ENCODE measurements at regions not wholly inside any gene's neighbourhood (a gene's known extent, or its start where the extent isn't known, plus 50 kb on each side); places are given as distances from the start of the nearest gene placed in this dataset.

GRCh38 chr17:53420035-53420641 is 402.6 kb upstream of the KIF2B start:
- no peak for TF ChIP-seq PPARA (CRISPR knock-in tag; IDR thresholded peaks at IDR 0.05; ENCODE audit: borderline replicate concordance)
- no peak for TF ChIP-seq ISL1 (CRISPR knock-in tag; IDR thresholded peaks at IDR 0.05)
- TF ChIP-seq OSR1 (CRISPR knock-in tag; IDR thresholded peaks at IDR 0.05) = no peak
- TF ChIP-seq ARNTL (CRISPR knock-in tag; IDR thresholded peaks at IDR 0.05; ENCODE audit: borderline replicate concordance, low read depth) = no peak
- ATAC-seq = no peak

GRCh38 chr17:53409588-53409987 is 413.1 kb upstream of the KIF2B start:
- ATAC-seq = no peak
- TF ChIP-seq GLIS3 (CRISPR knock-in tag; IDR thresholded peaks at IDR 0.05) = no peak
- no peak for TF ChIP-seq TOX (CRISPR knock-in tag; IDR thresholded peaks at IDR 0.05; ENCODE audit: borderline replicate concordance)
- no peak for TF ChIP-seq OSR1 (CRISPR knock-in tag; IDR thresholded peaks at IDR 0.05)
- TF ChIP-seq TSHZ2 (CRISPR knock-in tag; IDR thresholded peaks at IDR 0.05) = no peak
- no peak for TF ChIP-seq ZNF565 (CRISPR knock-in tag; conservative IDR thresholded peaks at IDR 0.05; ENCODE audit: low read depth)
- TF ChIP-seq ESRRG (CRISPR knock-in tag; IDR thresholded peaks at IDR 0.05) = no peak
- no peak for TF ChIP-seq ZFP30 (CRISPR knock-in tag; IDR thresholded peaks at IDR 0.05)
- TF ChIP-seq CSRNP3 (CRISPR knock-in tag; IDR thresholded peaks at IDR 0.05) = no peak
- no peak for TF ChIP-seq CSDC2 (CRISPR knock-in tag; IDR thresholded peaks at IDR 0.05)
- no peak for TF ChIP-seq RARB (CRISPR knock-in tag; IDR thresholded peaks at IDR 0.05)
- no peak for TF ChIP-seq ISL1 (CRISPR knock-in tag; IDR thresholded peaks at IDR 0.05)
- TF ChIP-seq SNAI2 (CRISPR knock-in tag; IDR thresholded peaks at IDR 0.05) = no peak
- TF ChIP-seq PATZ1 (CRISPR knock-in tag; IDR thresholded peaks at IDR 0.05; ENCODE audit: borderline replicate concordance) = no peak
- no peak for TF ChIP-seq TCF4 (CRISPR knock-in tag; IDR thresholded peaks at IDR 0.05; ENCODE audit: borderline replicate concordance)
- no peak for TF ChIP-seq ZFP3 (CRISPR knock-in tag; IDR thresholded peaks at IDR 0.05)
- TF ChIP-seq PPARA (CRISPR knock-in tag; IDR thresholded peaks at IDR 0.05; ENCODE audit: borderline replicate concordance) = no peak
- TF ChIP-seq BACH2 (CRISPR knock-in tag; IDR thresholded peaks at IDR 0.05; ENCODE audit: borderline replicate concordance) = no peak

- ATAC-seq = no peak
- TF ChIP-seq ARNTL (CRISPR knock-in tag; IDR thresholded peaks at IDR 0.05; ENCODE audit: borderline replicate concordance, low read depth) = no peak
- TF ChIP-seq ZFP30 (CRISPR knock-in tag; IDR thresholded peaks at IDR 0.05) = no peak
- TF ChIP-seq ZFP3 (CRISPR knock-in tag; IDR thresholded peaks at IDR 0.05) = no peak
- no peak for TF ChIP-seq SNAI2 (CRISPR knock-in tag; IDR thresholded peaks at IDR 0.05)
- TF ChIP-seq ZNF70 (CRISPR knock-in tag; IDR thresholded peaks at IDR 0.05) = no peak
- no peak for TF ChIP-seq ZNF565 (CRISPR knock-in tag; conservative IDR thresholded peaks at IDR 0.05; ENCODE audit: low read depth)
- no peak for TF ChIP-seq ISL1 (CRISPR knock-in tag; IDR thresholded peaks at IDR 0.05)
- no peak for TF ChIP-seq BACH2 (CRISPR knock-in tag; IDR thresholded peaks at IDR 0.05; ENCODE audit: borderline replicate concordance)
- TF ChIP-seq TOX (CRISPR knock-in tag; IDR thresholded peaks at IDR 0.05; ENCODE audit: borderline replicate concordance) = no peak
- no peak for TF ChIP-seq TCF4 (CRISPR knock-in tag; IDR thresholded peaks at IDR 0.05; ENCODE audit: borderline replicate concordance)
- TF ChIP-seq ESRRG (CRISPR knock-in tag; IDR thresholded peaks at IDR 0.05) = no peak
- no peak for TF ChIP-seq ZNF8 (CRISPR knock-in tag; IDR thresholded peaks at IDR 0.05)
- no peak for TF ChIP-seq CSDC2 (CRISPR knock-in tag; IDR thresholded peaks at IDR 0.05)
- no peak for TF ChIP-seq OSR1 (CRISPR knock-in tag; IDR thresholded peaks at IDR 0.05)
- no peak for TF ChIP-seq PPARA (CRISPR knock-in tag; IDR thresholded peaks at IDR 0.05; ENCODE audit: borderline replicate concordance)
- TF ChIP-seq CSRNP3 (CRISPR knock-in tag; IDR thresholded peaks at IDR 0.05) = no peak
- no peak for TF ChIP-seq GLIS3 (CRISPR knock-in tag; IDR thresholded peaks at IDR 0.05)
- no peak for TF ChIP-seq POU6F1 (CRISPR knock-in tag; IDR thresholded peaks at IDR 0.05; ENCODE audit: borderline replicate concordance, low read depth)
These were observed 415.8 kb upstream of the KIF2B start for GRCh38 chr17:53406907-53407306.

Measured in SK-N-SH treated with all-trans-retinoic acid at 6 μM for 48 hours (cell line).